HCT116 (cell line): ENCODE measurements at regions not wholly inside any gene's neighbourhood (a gene's known extent, or its start where the extent isn't known, plus 50 kb on each side); places are given as distances from the start of the nearest gene placed in this dataset.
"Not testable (repeated sequence)": the region's sequence is repeated elsewhere in the genome, so short reads cannot be mapped to it uniquely, and the experiment has no call there.

Experiments
- ATAC-seq: fragments of 200-7000 bp; cut with Tn5 transposase; 2 replicates; pipeline ENCODE4 v1.9.1; 2020; ENCODE audit warnings: mild to moderate bottlenecking, moderate library complexity
- BruUV-seq: library from RNA; stranded (reverse); fragments of 400-500 nt; replicated peaks from 2 replicates; lab custom pipeline; 2021; lab: Mats Ljungman, UMichigan
- CTCF ChIA-PET: fragments of 300-600 bp; sonication (Branson Sonifier 250); formaldehyde crosslinking; loops from one replicate; lab custom pipeline; 2021; ENCODE audit warnings: antibody characterized with exemption; lab: Charles Lee
- POLR2A ChIA-PET: fragments of 300-600, 350-600 bp; sonication (Branson Sonifier 250); formaldehyde crosslinking; loops from one replicate; lab custom pipeline; 2021; ENCODE audit warnings: antibody characterized with exemption; lab: Charles Lee
- RAD21 ChIA-PET, 2 experiments: fragments of 300-600 bp; sonication (Branson Sonifier 250); formaldehyde crosslinking; loops; one replicate each; lab custom pipeline; 2023; ENCODE audit warnings: low total read pairs in 2 of 2; ENCODE audit not compliant: uncharacterized antibody in 2 of 2, unreplicated experiment in 2 of 2, low non-redundant PET in 1 of 2; lab: Charles Lee
- DNase-seq: peaks from one replicate; pipeline ENCODE4 v3.0.0-alpha.2; 2010; ENCODE audit warnings: low read depth, low spot score
- H2AFZ ChIP-seq: fragments of 200-600 bp; shearing (Covaris generic), sonication (generic); 2 replicates; pipeline ENCODE4 v1.6.1; 2017; ENCODE audit warnings: low read depth, mixed run types, mixed read lengths, antibody characterized with exemption, low read length; ENCODE audit not compliant: poor library complexity, severe bottlenecking
- H3K27ac ChIP-seq: 2 replicates; pipeline ENCODE4 v1.5.1; 2012; ENCODE audit warnings: low read depth, low read length
- H3K27me3 ChIP-seq: fragments of 200-600 bp; sonication (generic); 2 replicates; pipeline ENCODE4 v1.6.1; 2016; ENCODE audit warnings: mixed run types, low read length, mixed read lengths; ENCODE audit not compliant: insufficient read depth
- H3K36me3 ChIP-seq, 2 experiments: fragments of 200-500 bp in 1 of 2; fragments of 200-600 bp in 1 of 2; sonication (Bioruptor generic) in 1 of 2; sonication (generic) in 1 of 2; 2 replicates each; pipeline versions ENCODE4 v1.5.1 to v1.6.1; 2014 to 2016; ENCODE audit warnings: low read length in 2 of 2, inconsistent platforms in 1 of 2, mixed read lengths in 1 of 2, mixed run types in 1 of 2; ENCODE audit not compliant: insufficient read depth in 2 of 2, control insufficient read depth in 1 of 2
- H3K4me1 ChIP-seq, 2 experiments: fragments of 200-600 bp in 1 of 2; sonication (generic) in 1 of 2; 2 replicates each; pipeline versions ENCODE4 v1.5.1 to v1.6.1; 2012 to 2017; ENCODE audit warnings: low read length in 2 of 2, inconsistent platforms in 1 of 2, mild to moderate bottlenecking in 1 of 2, mixed read lengths in 1 of 2, mixed run types in 1 of 2, moderate library complexity in 1 of 2; ENCODE audit not compliant: insufficient read depth in 2 of 2, control insufficient read depth in 1 of 2
- H3K4me2 ChIP-seq: fragments of 200-600 bp; sonication (generic); 2 replicates; pipeline ENCODE4 v1.6.1; 2017; ENCODE audit warnings: mixed run types, low read length, mixed read lengths
- H3K4me3 ChIP-seq, 2 experiments: fragments of 200-600 bp in 1 of 2; sonication (generic) in 1 of 2; replicated peaks in 1 of 2; 2 replicates each; pipeline ENCODE4 v1.5.1; 2011 to 2016; ENCODE audit warnings: low read length in 2 of 2, control low read depth in 1 of 2, low read depth in 1 of 2, mild to moderate bottlenecking in 1 of 2, mixed read lengths in 1 of 2, mixed run types in 1 of 2
- H3K79me2 ChIP-seq: fragments of 200-600 bp; sonication (generic); 2 replicates; pipeline ENCODE4 v1.6.1; 2017; ENCODE audit warnings: mild to moderate bottlenecking, mixed run types, low read length, moderate library complexity, mixed read lengths; ENCODE audit not compliant: insufficient read depth
- H3K9ac ChIP-seq: fragments of 200-600 bp; sonication (generic); 2 replicates; pipeline ENCODE4 v1.6.1; 2016; ENCODE audit warnings: low read length, mixed read lengths
- H3K9me2 ChIP-seq: fragments of 200-600 bp; sonication (generic), shearing (Covaris generic); 2 replicates; pipeline ENCODE4 v1.6.1; 2017; ENCODE audit warnings: mixed run types, mild to moderate bottlenecking, moderate library complexity; ENCODE audit not compliant: insufficient read depth
- H3K9me3 ChIP-seq, 2 experiments: fragments of 200-500 bp in 1 of 2; fragments of 200-600 bp in 1 of 2; sonication (Bioruptor generic) in 1 of 2; sonication (generic) in 1 of 2; 2 replicates each; pipeline ENCODE4 v1.6.1; 2014 to 2017; ENCODE audit warnings: low read length in 2 of 2, mixed read lengths in 2 of 2, inconsistent platforms in 1 of 2, low read depth in 1 of 2, mild to moderate bottlenecking in 1 of 2, mixed run types in 1 of 2, moderate library complexity in 1 of 2; ENCODE audit not compliant: control insufficient read depth in 1 of 2, insufficient read depth in 1 of 2
- H4K20me1 ChIP-seq: fragments of 200-600 bp; sonication (generic), shearing (Covaris generic); 2 replicates; pipeline ENCODE4 v1.6.1; 2017; ENCODE audit warnings: mixed run types, mild to moderate bottlenecking, moderate library complexity; ENCODE audit not compliant: insufficient read depth
- CEBPB ChIP-seq: IDR thresholded peaks from 2 replicates; pipeline ENCODE4 v1.6.1; 2012; ENCODE audit warnings: low read depth
- ELF1 ChIP-seq: IDR thresholded peaks from 2 replicates; pipeline ENCODE4 v1.6.1; 2012; ENCODE audit warnings: low read depth, borderline replicate concordance
- JUND ChIP-seq: IDR thresholded peaks from 2 replicates; pipeline ENCODE4 v1.6.1; 2012
- ZNF274 ChIP-seq: fragments of 200-500 bp; sonication (Bioruptor generic); IDR thresholded peaks from 2 replicates; pipeline ENCODE4 v1.6.1; 2014; ENCODE audit warnings: mild to moderate bottlenecking, low read depth, low read length, inconsistent platforms
- intact Hi-C: fragments of 100-400 bp; cut with micrococcal nuclease; formaldehyde crosslinking; loops from 2 replicates; pipeline ENCODE4 v1.10.0; 2022
- TF ChIP-seq, protein P1 (sequence below): IDR thresholded peaks from 2 replicates; pipeline ENCODE4 v1.6.1; 2012; ENCODE audit warnings: low read depth

DNA sequence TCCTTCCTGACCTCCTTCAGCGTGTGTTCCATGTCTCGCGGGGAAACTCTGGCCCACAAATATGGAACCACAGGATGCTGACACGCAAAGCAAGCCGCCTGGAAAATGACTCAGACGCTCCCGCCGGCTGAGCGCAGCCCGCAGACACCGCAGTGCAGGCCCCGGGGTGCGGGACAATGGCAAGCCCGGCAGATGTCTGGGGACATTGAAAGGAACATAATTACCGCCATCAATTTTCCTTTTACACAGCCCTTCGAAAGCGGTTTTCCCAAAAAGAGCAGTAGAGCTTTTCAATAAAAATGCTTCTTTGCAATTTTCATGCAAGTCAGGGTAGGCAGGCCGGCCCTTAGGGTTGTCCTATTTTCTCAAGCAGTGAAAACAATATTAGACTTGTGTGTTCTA is 159.2 kb upstream of the SH3BP4 start:
- Histone ChIP-seq H3K9me3 (no peaks in the 10 kb centered on the region), H3K4me2 (no peak overlapping the region), H3K4me3 (no peak overlapping the region), H3K4me1 (no peaks in the 10 kb centered on the region), H3K9ac (no peak overlapping the region), H3K9me2 (no peaks in the 10 kb centered on the region), H3K36me3 (no peaks in the 10 kb centered on the region), H3K79me2 (no peaks in the 10 kb centered on the region), H4K20me1 (no peaks in the 10 kb centered on the region), H2AFZ (no peak overlapping the region), H3K27me3 (no peaks in the 10 kb centered on the region), H3K27ac (no peak overlapping the region)
- ATAC-seq (no peak), DNase-seq (no peak)
- ChIA-PET RAD21 (no interaction called here), POLR2A (no interaction called here), CTCF (no interaction called here)
- intact Hi-C loops = no loop called here
- TF ChIP-seq JUND (no peak), ZNF274 (no peak), CEBPB (no peak), ELF1 (no peak)
- TF ChIP-seq, protein P1, sequence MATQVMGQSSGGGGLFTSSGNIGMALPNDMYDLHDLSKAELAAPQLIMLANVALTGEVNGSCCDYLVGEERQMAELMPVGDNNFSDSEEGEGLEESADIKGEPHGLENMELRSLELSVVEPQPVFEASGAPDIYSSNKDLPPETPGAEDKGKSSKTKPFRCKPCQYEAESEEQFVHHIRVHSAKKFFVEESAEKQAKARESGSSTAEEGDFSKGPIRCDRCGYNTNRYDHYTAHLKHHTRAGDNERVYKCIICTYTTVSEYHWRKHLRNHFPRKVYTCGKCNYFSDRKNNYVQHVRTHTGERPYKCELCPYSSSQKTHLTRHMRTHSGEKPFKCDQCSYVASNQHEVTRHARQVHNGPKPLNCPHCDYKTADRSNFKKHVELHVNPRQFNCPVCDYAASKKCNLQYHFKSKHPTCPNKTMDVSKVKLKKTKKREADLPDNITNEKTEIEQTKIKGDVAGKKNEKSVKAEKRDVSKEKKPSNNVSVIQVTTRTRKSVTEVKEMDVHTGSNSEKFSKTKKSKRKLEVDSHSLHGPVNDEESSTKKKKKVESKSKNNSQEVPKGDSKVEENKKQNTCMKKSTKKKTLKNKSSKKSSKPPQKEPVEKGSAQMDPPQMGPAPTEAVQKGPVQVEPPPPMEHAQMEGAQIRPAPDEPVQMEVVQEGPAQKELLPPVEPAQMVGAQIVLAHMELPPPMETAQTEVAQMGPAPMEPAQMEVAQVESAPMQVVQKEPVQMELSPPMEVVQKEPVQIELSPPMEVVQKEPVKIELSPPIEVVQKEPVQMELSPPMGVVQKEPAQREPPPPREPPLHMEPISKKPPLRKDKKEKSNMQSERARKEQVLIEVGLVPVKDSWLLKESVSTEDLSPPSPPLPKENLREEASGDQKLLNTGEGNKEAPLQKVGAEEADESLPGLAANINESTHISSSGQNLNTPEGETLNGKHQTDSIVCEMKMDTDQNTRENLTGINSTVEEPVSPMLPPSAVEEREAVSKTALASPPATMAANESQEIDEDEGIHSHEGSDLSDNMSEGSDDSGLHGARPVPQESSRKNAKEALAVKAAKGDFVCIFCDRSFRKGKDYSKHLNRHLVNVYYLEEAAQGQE = no peak
- BruUV-seq = no TSS peak

DNA sequence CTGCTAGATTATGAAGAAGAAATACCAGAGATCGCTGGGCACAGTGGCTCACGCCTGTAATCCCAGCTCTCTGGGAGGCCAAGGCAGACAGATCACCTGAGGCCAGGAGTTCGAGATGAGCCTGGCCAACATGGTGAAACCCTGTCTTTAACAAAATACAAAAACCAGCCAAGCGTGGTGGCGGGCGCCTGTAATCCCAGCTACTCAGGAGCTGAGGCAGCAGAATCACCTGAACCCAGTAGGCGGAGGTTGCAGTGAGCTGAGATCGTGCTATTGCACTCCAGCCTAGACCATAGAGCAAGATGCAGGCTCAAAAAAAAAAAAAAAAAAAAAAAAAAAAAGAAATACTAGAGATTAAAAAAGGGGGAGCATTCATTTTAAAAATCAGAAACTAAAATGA is 159.7 kb upstream of the SH3BP4 start:
- H3K79me2 ChIP-seq, H2AFZ ChIP-seq, RAD21 ChIA-PET, ATAC-seq, H3K9ac ChIP-seq, H3K4me2 ChIP-seq, H3K27me3 ChIP-seq, H3K9me2 ChIP-seq, H3K27ac ChIP-seq, H3K36me3 ChIP-seq, CTCF ChIA-PET, BruUV-seq, DNase-seq, H3K9me3 ChIP-seq, H3K4me3 ChIP-seq, H3K4me1 ChIP-seq, H4K20me1 ChIP-seq, intact Hi-C loops, POLR2A ChIA-PET: not testable (repeated sequence)
